ENCODE measurements at regions not wholly inside any gene's neighbourhood (a gene's known extent, or its start where the extent isn't known, plus 50 kb on each side); places are given as distances from the start of the nearest gene placed in this dataset.

DNA sequence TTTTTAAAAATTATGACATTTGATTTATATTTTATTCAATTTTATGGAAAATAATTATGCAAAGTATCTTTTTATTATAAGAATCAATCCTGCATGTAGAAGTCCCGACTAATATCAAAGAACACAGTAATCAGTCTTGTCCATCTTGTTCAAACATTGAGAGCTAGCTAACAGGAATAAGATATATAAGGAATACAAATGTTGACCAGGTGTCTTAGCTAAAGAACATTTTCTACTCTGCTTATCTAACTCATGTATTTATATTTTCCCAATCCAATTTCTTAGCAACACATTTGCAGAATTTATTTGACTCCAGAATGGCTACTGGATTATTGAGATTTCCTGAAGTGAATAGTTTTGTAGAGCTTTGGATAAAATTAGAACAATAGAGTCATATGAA lies 61.5 kb upstream of the NR3C2 start:
- TF ChIP-seq, protein P1, sequence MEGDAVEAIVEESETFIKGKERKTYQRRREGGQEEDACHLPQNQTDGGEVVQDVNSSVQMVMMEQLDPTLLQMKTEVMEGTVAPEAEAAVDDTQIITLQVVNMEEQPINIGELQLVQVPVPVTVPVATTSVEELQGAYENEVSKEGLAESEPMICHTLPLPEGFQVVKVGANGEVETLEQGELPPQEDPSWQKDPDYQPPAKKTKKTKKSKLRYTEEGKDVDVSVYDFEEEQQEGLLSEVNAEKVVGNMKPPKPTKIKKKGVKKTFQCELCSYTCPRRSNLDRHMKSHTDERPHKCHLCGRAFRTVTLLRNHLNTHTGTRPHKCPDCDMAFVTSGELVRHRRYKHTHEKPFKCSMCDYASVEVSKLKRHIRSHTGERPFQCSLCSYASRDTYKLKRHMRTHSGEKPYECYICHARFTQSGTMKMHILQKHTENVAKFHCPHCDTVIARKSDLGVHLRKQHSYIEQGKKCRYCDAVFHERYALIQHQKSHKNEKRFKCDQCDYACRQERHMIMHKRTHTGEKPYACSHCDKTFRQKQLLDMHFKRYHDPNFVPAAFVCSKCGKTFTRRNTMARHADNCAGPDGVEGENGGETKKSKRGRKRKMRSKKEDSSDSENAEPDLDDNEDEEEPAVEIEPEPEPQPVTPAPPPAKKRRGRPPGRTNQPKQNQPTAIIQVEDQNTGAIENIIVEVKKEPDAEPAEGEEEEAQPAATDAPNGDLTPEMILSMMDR (IDR thresholded peaks at IDR 0.05; ENCODE audit: low read depth, low read length, poor library complexity, severe bottlenecking) = no peak
- no peak for TF ChIP-seq EZH2phosphoT487 (IDR thresholded peaks at IDR 0.05; ENCODE audit: borderline replicate concordance, low read length)
